PC-3 (cell line): ENCODE measurements at regions not wholly inside any gene's neighbourhood (a gene's known extent, or its start where the extent isn't known, plus 50 kb on each side); places are given as distances from the start of the nearest gene placed in this dataset.
A peak's percentile ranks its signal among the peaks of the same experiment; 100 is the strongest.

ENCODE experiments used
- ATAC-seq: fragments of 200-7000 bp; cut with Tn5 transposase; 2 replicates; pipeline ENCODE4 v1.9.1; 2020; ENCODE audit warnings: mild to moderate bottlenecking, moderate library complexity
- BruUV-seq: library from RNA; stranded (reverse); fragments of 400-500 nt; replicated peaks from 2 replicates; lab custom pipeline; 2021; lab: Mats Ljungman, UMichigan
- CTCF ChIA-PET: fragments of 300-600 bp; sonication (Branson Sonifier 250); formaldehyde crosslinking; loops from one replicate; lab custom pipeline; 2022; ENCODE audit warnings: antibody characterized with exemption; lab: Charles Lee
- POLR2A ChIA-PET: fragments of 300-600 bp; sonication (Branson Sonifier 250); formaldehyde crosslinking; loops from one replicate; lab custom pipeline; 2022; ENCODE audit warnings: antibody characterized with exemption; ENCODE audit not compliant: unreplicated experiment; lab: Charles Lee
- DNase-seq: peaks from one replicate; pipeline ENCODE4 v3.0.0-alpha.2; 2015
- H2AFZ ChIP-seq: fragments of 300-600 bp; sonication (generic); 2 replicates; pipeline ENCODE4 v1.6.0; 2016; ENCODE audit warnings: antibody characterized with exemption, low read length
- H3F3A ChIP-seq: fragments of 300-600 bp; sonication (generic); one replicate; pipeline ENCODE4 v1.6.0; 2017; ENCODE audit warnings: antibody characterized with exemption, low read length, control low read depth, mild to moderate bottlenecking; ENCODE audit not compliant: unreplicated experiment
- H3K27ac ChIP-seq: fragments of 300-600 bp; sonication (generic); 2 replicates; pipeline ENCODE4 v1.5.1; 2016; ENCODE audit warnings: mild to moderate bottlenecking, low read length
- H3K27me3 ChIP-seq: fragments of 300-600 bp; sonication (generic); 2 replicates; pipeline ENCODE4 v1.6.1; 2016; ENCODE audit warnings: low read length, mixed read lengths
- H3K36me3 ChIP-seq: fragments of 300-600 bp; sonication (generic); 2 replicates; pipeline ENCODE4 v1.6.1; 2016; ENCODE audit warnings: low read depth, mixed run types, low read length, mixed read lengths
- H3K4me1 ChIP-seq: fragments of 300-600 bp; sonication (generic); 2 replicates; pipeline ENCODE4 v1.5.1; 2016; ENCODE audit warnings: low read length; ENCODE audit not compliant: insufficient read depth
- H3K4me2 ChIP-seq: fragments of 300-600 bp; sonication (generic); 2 replicates; pipeline ENCODE4 v1.6.0; 2016; ENCODE audit warnings: low read length
- H3K4me3 ChIP-seq: fragments of 300-600 bp; sonication (generic); 2 replicates; pipeline ENCODE4 v1.5.1; 2016; ENCODE audit warnings: mild to moderate bottlenecking, low read length, mixed read lengths
- H3K79me2 ChIP-seq: fragments of 300-600 bp; sonication (generic); 2 replicates; pipeline ENCODE4 v1.6.1; 2017; ENCODE audit warnings: low read length, mixed read lengths
- H3K9ac ChIP-seq: fragments of 300-600 bp; sonication (generic); 2 replicates; pipeline ENCODE4 v1.6.0; 2016; ENCODE audit warnings: mild to moderate bottlenecking, low read length
- H3K9me2 ChIP-seq: fragments of 300-600 bp; sonication (generic); replicated peaks from 2 replicates; pipeline ENCODE4 v1.6.1; 2016; ENCODE audit warnings: mixed run types, low read length, mixed read lengths
- H3K9me3 ChIP-seq: fragments of 300-600 bp; sonication (generic); 2 replicates; pipeline ENCODE4 v1.6.1; 2016; ENCODE audit warnings: low read length, mixed read lengths
- H4K20me1 ChIP-seq: fragments of 300-600 bp; sonication (generic); 2 replicates; pipeline ENCODE4 v1.6.1; 2016; ENCODE audit warnings: low read length, mixed read lengths
- CTCF ChIP-seq: fragments of 300-600 bp; sonication (generic); conservative IDR thresholded peaks from 2 replicates; pipeline ENCODE4 v1.5.1; 2017; ENCODE audit warnings: antibody characterized with exemption, low read depth, mild to moderate bottlenecking, low read length
- EZH2 ChIP-seq: fragments of 300-600 bp; sonication (generic); IDR thresholded peaks from one replicate; pipeline ENCODE4 v1.6.1; 2017; ENCODE audit warnings: antibody characterized with exemption, mild to moderate bottlenecking, low read length; ENCODE audit not compliant: unreplicated experiment
- EZH2phosphoT487 ChIP-seq: fragments of 300-600 bp; sonication (generic); IDR thresholded peaks from 2 replicates; pipeline ENCODE4 v1.6.1; 2018; ENCODE audit warnings: mild to moderate bottlenecking, antibody characterized with exemption, low read length, borderline replicate concordance
- intact Hi-C: fragments of 100-400 bp; cut with micrococcal nuclease; formaldehyde crosslinking; loops from 2 replicates; pipeline ENCODE4 v1.9.0; 2023

- no peak for ATAC-seq
- peaks cover 9% of the 10 kb centered on the region for H3F3A ChIP-seq
- POLR2A ChIA-PET = interaction anchor here (1.5 kb wide), 1 partner anchor 20 kb away, joined by 4 read pairs; no protein-coding TSS in a partner anchor
Measured at GRCh38 chr3:13197795-13198194, 124.6 kb upstream of the IQSEC1 start.

GRCh38 chr3:13197281-13197680 is 124.1 kb upstream of the IQSEC1 start:
- TF ChIP-seq EZH2 (no peak), EZH2phosphoT487 (no peak), CTCF (no peak)
- no peaks in the 10 kb centered on the region for H3K36me3 ChIP-seq
- BruUV-seq = no TSS peak

More at GRCh38 chr3:13197795-13198194, 124.6 kb upstream of the IQSEC1 start:
- no peak for TF ChIP-seq CTCF
- no peak for TF ChIP-seq EZH2phosphoT487
- no peak for TF ChIP-seq EZH2
- Histone ChIP-seq H3K9me2 (no peaks in the 10 kb centered on the region), H3K79me2 (peaks cover 17% of the 10 kb centered on the region; the same call in 1 of the 2 replicates), H3K9me3 (no peaks in the 10 kb centered on the region), H4K20me1 (no peaks in the 10 kb centered on the region), H3K36me3 (no peaks in the 10 kb centered on the region), H3K27ac (no peak overlapping the region), H3K4me2 (no peak overlapping the region), H3K27me3 (no peaks in the 10 kb centered on the region), H3K4me3 (no peak overlapping the region), H3K9ac (no peak overlapping the region), H2AFZ (no peak overlapping the region), H3K4me1 (peaks cover 36% of the 10 kb centered on the region)
- BruUV-seq = no TSS peak
- no peak for DNase-seq
- intact Hi-C loops = no loop called here
- CTCF ChIA-PET = no interaction called here

GRCh38 chr3:13195374-13195773 is 122.1 kb upstream of the IQSEC1 start:
- peak overlapping the region; percentile 43 for H3K9ac ChIP-seq
- H3K4me2 ChIP-seq = peak overlapping the region; percentile 56
- ATAC-seq = no peak
- TF ChIP-seq EZH2 (no peak), EZH2phosphoT487 (no peak)
- no peak overlapping the region for H3K4me3 ChIP-seq
- DNase-seq = no peak
- no TSS peak for BruUV-seq
- intact Hi-C loops = loop anchor here (1.0 to 2.0 kb wide), 3 partner anchors 23 to 103 kb away; no protein-coding TSS in a partner anchor
- no peaks in the 10 kb centered on the region for H4K20me1 ChIP-seq
- peaks cover 9% of the 10 kb centered on the region for H3F3A ChIP-seq
- peaks cover 29% of the 10 kb centered on the region; the same call in 1 of the 2 replicates for H3K79me2 ChIP-seq
- ChIA-PET POLR2A (no interaction called here), CTCF (interaction anchor here (1.0 kb wide), 1 partner anchor 103 kb away, joined by 3 read pairs; no protein-coding TSS in a partner anchor)
- no peaks in the 10 kb centered on the region for H3K27me3 ChIP-seq
- peak overlapping the region; percentile 78 for H3K27ac ChIP-seq
- H3K36me3 ChIP-seq = no peaks in the 10 kb centered on the region
- no peaks in the 10 kb centered on the region for H3K9me2 ChIP-seq
- peaks cover 45% of the 10 kb centered on the region for H3K4me1 ChIP-seq
- H2AFZ ChIP-seq = no peak overlapping the region
- no peaks in the 10 kb centered on the region for H3K9me3 ChIP-seq

More at GRCh38 chr3:13197281-13197680, 124.1 kb upstream of the IQSEC1 start:
- Histone ChIP-seq H3F3A (peaks cover 9% of the 10 kb centered on the region), H3K27ac (no peak overlapping the region), H3K4me1 (peaks cover 38% of the 10 kb centered on the region), H3K4me3 (no peak overlapping the region), H4K20me1 (no peaks in the 10 kb centered on the region), H2AFZ (no peak overlapping the region), H3K9me3 (no peaks in the 10 kb centered on the region), H3K9me2 (no peaks in the 10 kb centered on the region), H3K79me2 (peaks cover 21% of the 10 kb centered on the region; the same call in 1 of the 2 replicates), H3K27me3 (no peaks in the 10 kb centered on the region), H3K4me2 (no peak overlapping the region), H3K9ac (no peak overlapping the region)
- DNase-seq (no peak), ATAC-seq (no peak)
- intact Hi-C loops = no loop called here
- ChIA-PET POLR2A (interaction anchor here (1.5 kb wide), 1 partner anchor 21 kb away, joined by 4 read pairs; no protein-coding TSS in a partner anchor), CTCF (no interaction called here)
